Fibroblast of skin of back (primary cell): ENCODE measurements at regions not wholly inside any gene's neighbourhood (a gene's known extent, or its start where the extent isn't known, plus 50 kb on each side); places are given as distances from the start of the nearest gene placed in this dataset.

Experiments
- DNase-seq: peaks from one replicate; pipeline ENCODE4 v3.0.0-alpha.2; 2013

DNA sequence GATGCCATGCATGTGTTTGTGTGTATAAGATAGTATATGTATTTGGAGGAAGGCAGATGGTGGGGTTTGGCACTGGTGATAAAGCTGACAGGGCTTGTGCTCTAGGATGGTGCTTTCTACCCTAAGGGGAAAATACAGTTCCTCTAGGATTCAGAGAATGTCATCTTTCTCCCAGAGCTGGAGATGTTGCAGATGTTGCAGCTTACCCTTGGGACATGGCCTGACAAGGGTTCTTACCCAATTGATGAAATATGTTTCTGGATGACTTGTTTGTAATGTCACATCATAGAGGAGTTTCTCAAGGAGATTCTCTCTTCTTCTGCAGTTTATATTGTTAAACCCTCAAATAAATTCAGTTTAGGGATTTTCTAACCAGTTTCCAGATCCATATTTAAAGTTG lies 52.5 kb upstream of the PITX2 start:
- no peak for DNase-seq

DNA sequence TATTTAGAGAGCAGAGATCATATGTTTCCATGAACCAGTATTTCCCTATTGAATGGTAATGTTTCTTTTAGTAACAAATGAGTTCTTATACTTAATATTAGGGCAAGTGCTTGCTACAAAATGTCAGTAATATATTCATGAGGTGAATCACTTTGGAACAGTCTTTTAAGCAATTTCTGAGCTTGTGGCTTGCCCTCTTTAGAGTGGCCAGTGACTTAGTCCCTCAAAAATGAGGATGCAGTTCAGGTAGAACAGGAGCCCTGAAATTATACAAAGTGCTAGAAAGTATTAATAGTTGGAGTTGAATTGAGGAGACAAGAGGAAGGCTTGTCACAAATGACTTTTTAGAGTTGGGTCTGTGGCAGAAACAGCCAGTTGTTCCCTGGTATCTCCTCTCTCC lies 53.4 kb upstream of the PITX2 start:
- DNase-seq = no peak

DNA sequence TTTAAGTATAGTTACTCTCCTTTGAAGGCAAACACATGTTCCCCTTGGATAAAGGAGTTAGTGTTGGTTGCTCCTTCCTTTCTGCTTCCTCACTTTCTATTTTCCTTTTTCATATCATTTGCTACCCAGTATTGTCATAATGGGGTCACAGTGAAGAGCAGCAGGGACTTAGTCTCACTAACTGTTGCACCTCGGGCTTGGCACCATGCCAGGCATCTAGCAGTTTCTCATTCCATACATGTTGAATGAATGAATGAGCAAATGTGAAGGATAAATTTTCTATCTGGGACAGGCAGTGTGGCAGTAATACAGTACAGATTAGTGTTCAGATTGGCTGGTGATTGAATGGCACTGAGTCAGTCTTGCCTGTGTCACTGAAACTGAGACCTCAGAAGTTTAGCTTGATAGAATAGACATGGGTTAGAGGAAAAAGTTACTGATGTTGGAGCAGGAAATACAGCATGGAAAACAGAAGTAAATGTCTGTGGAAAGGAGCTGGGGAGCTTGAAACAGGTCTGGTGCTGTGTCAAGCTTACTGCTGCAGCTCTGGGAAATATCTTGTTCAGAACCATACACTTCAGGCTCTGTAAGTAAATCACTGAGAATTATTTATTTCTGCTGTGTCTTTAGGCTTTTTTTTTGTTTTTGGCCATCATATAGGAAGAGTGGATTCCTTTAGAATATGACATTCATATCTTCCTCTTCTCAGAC lies 55.8 kb upstream of the PITX2 start:
- no peak for DNase-seq

DNA sequence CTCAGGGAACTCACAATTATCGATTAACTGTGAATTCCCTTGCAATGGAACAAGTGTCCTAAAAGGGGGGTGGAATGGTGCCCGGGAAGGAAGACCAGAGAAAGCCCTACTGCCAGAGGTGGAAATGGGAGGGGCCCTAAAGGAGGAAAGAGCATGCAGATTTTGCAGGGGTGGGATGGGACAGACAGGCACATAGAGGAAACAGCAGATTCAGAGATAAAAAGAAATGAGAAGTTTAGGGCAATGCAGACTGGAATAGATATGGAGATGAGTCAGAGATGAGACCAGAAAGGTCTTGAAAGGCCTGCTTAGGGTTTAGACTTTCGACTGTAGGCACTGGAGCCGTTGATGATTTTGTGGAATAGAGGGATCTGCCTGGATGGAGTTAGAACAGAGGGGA lies 57.4 kb upstream of the PITX2 start:
- DNase-seq = no peak

DNA sequence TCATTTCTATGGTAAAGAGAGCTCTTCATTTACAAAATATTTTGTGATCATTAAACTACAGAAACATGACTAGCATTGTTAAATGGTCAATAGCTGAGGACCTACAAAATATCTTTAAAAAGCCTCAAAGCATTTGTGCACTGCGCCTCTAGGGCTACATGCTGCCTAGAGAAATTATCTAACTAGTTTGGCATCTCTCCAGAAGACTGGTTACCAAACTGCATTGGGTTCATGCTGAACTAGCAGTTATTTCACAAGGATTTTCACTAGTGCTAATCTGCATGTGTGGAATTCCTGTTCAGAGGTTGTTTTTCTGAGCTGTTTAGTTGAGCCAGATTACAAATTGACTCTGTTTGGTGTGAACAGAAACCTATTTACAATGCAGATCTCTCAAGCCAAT lies 58.5 kb upstream of the PITX2 start:
- DNase-seq = no peak

DNA sequence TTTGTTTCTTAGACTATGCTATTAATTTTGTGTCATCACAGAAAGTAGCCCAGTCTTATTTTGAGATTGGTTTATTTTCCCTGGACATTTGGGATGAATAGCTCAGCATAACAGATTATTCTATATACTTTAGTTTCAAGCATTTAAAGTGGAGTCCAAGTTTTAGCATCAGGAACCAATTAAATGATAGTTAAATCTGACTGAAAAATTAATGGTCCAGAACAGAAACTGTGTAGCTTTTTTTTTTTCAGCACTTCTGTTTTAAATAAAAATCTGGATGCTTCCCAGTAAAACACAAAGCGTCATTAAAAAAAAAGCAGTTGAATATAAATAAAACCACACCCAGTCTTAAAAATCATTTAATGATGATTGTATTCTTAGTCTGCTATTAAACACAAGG lies 59.4 kb upstream of the PITX2 start:
- DNase-seq = no peak

DNA sequence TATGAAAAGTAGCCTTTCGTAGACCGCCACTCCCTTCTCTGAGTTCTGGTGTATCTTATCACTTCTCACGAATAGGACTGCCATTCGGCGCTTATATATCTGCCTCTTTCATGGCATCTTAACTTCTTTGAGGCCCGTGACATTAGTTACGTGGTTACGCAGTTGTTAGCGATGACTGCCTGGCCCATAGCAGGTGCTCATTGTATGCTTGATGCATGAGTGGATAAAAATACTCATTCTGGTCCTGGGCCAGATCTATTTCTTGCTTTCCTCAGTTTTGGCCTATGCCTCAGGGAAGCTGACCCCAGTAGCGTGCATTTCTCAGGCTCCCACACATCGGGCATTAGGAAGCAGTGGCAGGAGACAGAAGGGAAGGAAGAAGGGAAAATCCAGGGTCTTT lies 60.7 kb upstream of the PITX2 start:
- no peak for DNase-seq

DNA sequence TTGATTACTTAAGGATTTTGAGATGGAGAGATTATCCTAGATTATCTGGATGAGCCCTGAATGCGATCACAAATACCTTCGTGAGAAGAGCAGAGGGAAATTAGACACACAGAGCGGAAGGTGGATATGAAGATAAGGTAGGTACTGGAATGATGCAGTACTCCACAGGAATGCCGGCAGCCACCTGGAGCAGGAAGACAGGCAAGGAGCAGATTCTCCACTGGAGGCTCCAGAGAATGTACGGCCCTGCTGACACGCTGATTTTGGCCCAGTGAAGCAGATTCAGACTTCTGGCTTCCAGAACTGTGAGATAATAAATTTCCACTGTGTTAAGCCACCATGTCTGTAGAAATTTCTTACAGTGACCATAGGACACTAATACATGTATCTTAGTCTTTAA lies 79.4 kb upstream of the PITX2 start:
- no peak for DNase-seq

DNA sequence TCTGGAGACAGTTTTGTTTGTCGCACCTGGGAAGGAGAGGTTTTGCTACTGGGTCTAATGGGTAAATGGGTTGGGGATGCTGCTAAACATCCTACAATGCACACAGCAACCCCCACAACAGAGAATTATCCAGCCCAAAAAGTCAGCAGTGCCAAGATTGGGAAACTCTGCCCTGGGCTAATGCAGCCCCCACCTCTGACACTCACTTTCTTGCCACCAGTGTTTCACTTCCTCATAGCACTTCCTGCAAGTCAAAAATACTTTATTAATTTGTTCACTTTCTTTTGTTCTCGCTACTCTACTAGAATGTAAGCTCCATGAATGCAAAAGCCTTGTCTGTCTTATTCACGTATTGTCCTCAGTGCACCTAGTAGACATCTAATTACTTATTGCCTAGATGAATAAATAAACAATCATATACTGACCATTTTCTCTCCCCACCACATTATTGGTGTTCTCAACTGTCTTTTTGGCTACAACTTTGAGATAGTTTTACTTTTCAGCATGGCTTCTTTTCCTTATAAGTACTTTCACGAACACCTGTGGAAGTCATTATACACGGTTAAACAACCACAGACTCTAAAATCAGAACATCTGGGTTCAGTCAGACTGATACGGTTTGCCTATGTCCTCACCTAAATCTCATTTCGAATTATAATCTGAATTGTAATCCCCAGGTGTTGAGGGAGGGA lies 82.0 kb upstream of the PITX2 start:
- DNase-seq = no peak

DNA sequence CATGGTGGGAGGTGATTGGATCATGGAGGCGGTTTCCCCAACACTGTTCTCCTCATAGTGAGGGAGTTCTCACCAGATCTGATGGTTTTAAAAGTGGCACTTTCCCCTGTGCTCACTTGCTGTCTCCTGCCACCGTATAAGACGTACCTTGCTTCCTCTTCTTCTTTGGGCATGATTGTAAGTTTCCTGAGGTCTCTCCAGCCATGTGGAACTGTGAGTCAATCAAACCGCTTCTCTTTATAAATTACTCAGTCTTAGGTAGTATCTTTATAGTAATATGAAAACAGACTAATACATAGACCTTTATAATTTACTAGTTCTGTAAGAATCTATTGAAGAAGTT lies 82.5 kb upstream of the PITX2 start:
- DNase-seq = no peak

DNA sequence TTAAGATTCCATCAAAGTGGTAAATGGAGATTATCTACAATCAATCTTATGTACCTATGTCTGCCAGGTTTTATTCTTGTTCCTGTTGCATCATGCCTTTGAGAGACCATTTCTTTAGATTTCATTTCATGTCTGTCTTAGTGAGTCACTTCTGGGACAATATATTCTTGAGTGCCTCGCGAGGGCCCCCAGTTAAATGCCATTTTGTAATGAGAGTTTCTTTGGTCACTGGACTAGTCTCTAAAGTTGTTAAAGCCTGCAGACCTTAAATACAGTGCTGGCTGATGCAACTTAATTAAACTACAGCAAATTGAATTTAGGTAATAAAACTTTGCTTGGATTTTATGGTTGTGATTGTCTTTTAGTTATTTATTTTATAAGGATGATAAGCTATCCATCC lies 87.2 kb upstream of the PITX2 start:
- DNase-seq = peak; percentile 5

DNA sequence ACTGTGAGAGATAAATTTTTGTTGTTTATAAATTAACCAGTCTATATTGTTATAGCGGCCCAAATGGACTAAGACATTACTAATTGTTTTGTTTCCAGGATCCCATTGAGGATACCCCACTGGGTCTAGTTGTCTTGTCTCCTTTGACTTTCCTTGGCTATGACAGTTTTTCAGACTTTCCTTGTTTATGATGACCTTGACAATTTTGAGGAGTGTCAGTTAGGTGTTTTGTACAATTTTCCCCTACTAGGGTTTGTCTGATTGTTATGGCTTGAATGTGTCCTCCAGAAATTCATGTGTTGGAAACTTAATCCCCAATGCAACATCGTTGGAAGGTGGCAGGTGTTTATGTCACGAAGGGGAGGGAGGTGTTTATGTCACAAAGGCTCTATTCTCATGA lies 89.6 kb upstream of the PITX2 start:
- no peak for DNase-seq

DNA sequence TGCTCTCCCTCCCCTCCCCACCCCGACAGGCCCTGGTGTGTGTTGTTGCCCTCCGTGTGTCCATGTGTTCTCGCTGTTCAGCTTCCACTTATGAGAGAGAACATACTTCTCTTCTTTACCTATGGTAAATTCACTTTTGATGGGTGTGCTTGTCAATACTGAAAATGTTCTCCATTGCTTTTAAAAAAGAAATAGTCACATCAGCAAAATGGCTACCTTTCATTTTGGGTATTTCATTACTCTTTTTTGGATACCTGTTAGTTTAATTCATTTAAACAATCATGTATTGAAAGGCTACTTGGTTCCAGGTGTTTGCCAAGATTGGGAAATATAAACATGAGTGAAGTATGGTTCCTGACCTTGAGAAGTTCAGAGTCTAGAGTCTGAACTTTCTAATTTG lies 107.4 kb upstream of the PITX2 start:
- DNase-seq = no peak

DNA sequence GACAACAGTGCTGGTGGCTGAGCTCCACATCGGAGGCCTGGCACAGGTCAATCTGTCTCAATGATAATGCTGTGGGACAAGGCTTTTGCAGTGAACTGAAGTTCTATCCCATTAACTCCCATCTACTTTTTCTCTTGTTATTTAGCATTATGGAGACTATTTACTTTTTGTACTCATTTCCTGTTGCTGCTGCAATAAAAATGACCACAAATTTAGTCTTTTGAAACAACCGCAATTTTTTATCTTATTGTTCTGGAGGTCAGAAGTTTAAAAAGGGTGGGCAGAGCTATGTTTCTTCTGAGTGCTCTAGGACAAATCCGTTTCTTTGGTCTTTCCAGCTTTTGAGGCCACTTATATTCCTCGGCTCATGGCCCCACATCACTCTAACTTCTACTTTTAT lies 111.0 kb upstream of the PITX2 start:
- DNase-seq = peak; percentile 22

DNA sequence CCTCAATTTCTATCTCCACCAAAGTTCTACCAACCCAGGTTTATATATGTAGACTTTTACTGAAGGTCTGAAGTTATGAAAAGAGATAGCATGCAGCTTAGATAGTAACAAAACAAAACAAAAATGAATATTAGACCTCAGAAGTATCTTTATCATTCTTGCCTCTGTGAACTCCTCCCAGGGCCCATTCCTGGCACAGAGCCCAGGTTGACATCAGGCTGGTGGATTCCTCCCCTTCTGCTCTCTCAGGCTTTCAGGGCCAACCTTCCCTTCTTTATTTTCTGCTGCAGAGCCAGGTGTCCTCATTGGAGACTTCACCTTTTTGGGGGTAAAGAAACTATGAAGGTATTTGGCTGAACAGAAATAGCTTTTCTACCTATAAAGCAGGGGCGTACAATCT lies 112.8 kb upstream of the PITX2 start:
- peak; percentile 66 for DNase-seq

DNA sequence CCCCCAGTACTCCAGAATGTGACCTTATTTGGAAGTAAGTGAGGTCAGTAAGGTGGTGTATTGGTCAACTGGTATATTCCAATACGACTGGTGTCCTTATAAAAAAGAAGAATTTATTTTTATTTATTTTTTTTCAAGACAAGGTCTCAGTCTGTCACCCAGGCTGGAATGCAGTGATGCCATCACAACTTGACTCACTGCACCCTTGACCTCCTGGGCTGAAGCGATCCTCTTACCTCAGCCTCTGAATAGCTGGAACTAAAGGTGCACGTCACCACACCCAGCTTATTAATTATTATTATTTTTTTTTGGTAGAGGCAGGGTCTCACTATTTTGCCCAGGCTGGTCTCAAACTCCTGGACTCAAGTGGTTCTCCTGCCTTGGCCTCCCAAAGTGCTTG lies 115.1 kb upstream of the PITX2 start:
- no peak for DNase-seq

DNA sequence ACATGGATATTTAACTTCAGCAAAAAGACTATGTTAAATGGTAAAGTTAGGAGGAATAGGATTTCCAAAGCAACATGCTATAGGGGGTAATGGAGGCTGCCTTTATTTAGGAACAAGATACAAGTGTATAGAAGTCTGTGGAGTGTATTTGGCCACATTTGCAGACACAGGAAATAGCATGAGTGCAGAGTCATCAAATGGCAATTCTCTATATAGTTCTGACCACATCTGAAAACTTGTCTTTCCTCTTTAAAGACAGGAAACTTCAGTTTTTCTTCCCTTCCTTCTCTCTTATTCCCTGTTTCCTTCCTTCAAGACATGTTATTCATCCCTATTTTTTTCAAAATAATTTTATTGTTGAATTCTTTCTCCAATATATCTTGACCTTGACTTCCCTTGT lies 119.3 kb upstream of the PITX2 start:
- DNase-seq = peak; percentile 75

DNA sequence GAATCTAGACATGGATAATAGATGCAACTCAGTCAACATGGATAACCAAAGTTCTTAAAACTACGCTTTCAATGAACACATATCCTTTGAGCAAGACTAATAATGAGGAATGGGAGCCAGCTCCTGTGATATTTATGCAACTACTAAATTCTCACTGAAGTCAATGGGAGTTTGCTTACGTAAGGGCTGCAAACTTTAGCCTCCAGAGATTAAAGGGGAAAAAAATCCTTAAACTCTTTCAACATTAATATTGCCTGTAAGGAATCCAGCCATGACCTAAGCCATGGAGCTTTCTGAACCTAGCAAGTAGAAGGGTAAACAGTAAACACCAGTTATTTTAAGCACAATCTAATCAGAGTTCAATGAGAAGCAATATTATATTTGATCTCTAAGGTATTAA lies 125.2 kb upstream of the PITX2 start:
- DNase-seq = no peak

DNA sequence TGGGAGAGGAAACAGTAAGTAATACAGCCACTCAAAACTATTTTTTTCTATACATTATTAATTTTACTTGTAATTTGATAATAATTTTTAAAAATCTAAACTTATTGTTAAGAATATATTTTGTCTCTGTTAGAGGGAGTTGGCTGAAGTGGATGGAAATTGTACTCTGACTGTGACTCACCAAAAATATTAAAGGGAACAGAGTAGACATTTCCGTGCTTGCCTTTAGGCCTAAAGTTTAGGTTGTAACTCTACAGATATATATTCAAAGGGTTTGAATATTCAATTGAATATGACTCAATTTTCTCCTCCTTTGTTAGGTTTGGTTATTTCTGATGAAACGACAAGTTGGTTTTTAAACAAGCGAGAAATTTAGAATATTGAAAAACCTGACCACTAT lies 128.3 kb upstream of the PITX2 start:
- DNase-seq = no peak

DNA sequence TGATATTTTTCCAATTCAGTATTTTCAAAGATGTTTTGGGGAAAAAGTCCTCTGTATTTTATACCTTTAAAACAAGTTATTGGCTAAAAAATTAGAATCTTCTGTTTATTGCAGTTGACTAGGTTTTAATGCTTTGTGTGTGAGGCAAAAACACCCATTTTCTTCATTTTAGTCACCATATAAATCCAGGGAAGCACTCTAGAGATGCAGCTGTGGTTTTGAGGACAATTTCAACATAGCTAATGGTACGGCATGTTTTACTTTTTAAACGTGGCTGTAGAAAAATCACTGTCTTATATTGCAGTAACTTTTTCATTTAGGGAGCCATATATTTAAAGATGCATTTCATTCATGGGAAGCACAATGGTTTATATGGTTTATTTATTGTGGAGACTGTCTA lies 129.1 kb upstream of the PITX2 start:
- DNase-seq = peak; percentile 24

DNA sequence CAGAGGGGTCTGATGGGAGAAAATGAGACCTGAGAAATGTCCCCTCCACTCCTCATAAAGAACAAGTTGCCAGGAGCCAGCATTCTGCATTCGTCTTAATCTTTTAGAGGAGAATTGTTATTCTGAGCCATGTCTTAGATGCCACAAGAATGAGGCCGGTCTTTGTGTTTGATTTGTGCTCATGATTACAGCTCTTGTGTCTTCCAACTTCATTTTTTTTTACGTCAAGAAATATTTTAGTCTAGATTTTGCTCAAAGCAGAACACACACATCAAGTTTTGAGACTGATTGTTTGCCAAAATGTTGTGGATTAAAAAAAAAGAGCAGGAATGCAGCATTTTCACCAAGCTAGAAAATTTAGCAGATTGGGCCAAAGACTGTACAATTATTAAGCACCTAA lies 130.6 kb upstream of the PITX2 start:
- peak; percentile 44 for DNase-seq

DNA sequence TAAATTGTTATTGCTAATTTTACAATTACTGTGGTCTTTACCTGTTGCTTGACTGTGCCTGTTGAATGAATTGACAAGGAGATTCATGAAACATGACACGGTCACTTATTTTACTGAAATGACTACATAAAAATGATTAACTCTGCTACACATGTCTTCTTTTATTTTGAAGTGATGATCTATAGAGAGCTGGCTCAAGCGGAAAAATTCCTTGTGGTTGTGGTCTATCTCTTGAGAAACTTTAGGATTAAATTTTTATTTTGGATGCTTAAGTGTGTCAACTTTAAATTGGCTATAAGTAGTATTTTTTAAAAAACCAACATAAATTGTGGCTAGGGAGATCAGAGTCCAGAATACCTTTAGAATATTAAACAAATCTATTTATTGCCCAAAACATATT lies 131.8 kb upstream of the PITX2 start:
- DNase-seq = peak; percentile 67

DNA sequence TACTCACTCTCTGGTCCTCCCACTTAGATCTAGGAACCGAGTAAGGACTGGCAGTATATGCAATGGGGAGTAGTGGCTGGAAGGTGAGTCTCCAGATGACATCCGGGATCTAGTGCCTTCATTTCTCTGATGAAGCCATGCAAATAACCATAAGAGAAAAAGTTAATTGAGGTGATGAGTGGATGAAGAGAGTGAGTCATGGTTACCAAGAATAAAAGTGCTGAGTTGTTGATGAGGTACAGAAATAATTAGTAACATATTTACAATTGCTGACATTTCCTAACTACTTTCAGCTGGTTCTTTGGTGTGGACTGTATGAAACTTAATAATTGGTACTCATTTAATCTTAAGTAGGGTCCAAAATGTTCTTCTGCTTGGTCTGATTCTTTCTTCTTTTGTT lies 146.7 kb upstream of the PITX2 start:
- DNase-seq = no peak

DNA sequence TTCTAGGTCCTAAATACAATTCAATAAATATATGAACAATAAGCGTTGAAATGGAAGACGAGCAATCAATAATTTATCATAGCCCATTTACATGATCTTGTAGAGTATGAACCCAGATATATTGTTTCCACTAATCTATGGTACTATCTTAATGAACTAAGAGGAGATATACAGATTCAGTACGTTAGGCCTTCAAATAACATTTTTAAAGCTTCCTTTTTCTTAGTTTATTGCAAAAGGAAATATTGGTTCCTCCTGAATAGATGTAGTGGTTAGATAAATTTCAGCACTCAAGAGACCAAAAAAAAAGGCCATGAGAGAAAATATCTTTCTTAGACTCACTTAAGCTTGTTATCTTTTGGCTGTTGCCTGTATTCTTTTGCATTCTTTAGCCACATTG lies 147.5 kb upstream of the PITX2 start:
- no peak for DNase-seq

DNA sequence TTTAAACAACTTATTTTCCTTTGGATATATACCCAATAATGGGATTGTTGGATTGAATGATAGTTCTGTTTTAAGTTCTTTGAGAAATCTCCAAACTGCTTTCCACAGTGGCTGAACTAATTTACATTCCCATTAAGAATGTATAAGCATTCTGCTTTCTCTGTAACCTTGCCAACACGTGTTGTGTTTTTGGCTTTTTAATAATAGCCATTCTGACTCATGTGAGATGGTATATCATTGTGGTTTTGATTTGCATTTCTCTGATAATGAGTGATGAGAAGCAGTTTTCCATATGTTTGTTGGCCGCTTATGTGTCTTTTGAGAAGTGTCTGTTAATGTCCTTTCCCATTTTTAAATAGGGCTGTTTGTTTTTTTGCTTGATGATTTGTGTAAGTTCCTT lies 155.6 kb upstream of the PITX2 start:
- DNase-seq = peak; percentile 81
